Parathyroid adenoma (tissue), 2 donors: ENCODE measurements at regions not wholly inside any gene's neighbourhood (a gene's known extent, or its start where the extent isn't known, plus 50 kb on each side); places are given as distances from the start of the nearest gene placed in this dataset.

Source experiments
- H2AFZ ChIP-seq: fragments of 300-600 bp; sonication (generic); one replicate; pipeline ENCODE4 v1.7.0; 2017; ENCODE audit warnings: antibody characterized with exemption, mild to moderate bottlenecking
- H3K27ac ChIP-seq: fragments of 300-600 bp; sonication (generic); one replicate; pipeline ENCODE4 v1.7.0; 2017
- H3K27me3 ChIP-seq: fragments of 300-600 bp; sonication (generic); one replicate; pipeline ENCODE4 v1.7.0; 2017; ENCODE audit warnings: low read length; ENCODE audit not compliant: control insufficient read depth, insufficient read depth
- H3K36me3 ChIP-seq: fragments of 300-600 bp; sonication (generic); one replicate; pipeline ENCODE4 v1.7.0; 2017; ENCODE audit warnings: low read length; ENCODE audit not compliant: control insufficient read depth, insufficient read depth
- H3K4me1 ChIP-seq: fragments of 300-600 bp; sonication (generic); one replicate; pipeline ENCODE4 v1.7.0; 2017; ENCODE audit warnings: control low read depth
- H3K4me2 ChIP-seq: fragments of 300-600 bp; sonication (generic); one replicate; pipeline ENCODE4 v1.7.0; 2017; ENCODE audit warnings: low read length
- H3K4me3 ChIP-seq: fragments of 300-600 bp; sonication (generic); one replicate; pipeline ENCODE4 v1.7.0; 2017; ENCODE audit warnings: low read depth, low read length
- H3K79me2 ChIP-seq: fragments of 300-600 bp; sonication (generic); one replicate; pipeline ENCODE4 v1.7.0; 2017; ENCODE audit warnings: control low read depth
- H3K9ac ChIP-seq: fragments of 300-600 bp; sonication (generic); one replicate; pipeline ENCODE4 v1.7.0; 2017; ENCODE audit warnings: mild to moderate bottlenecking
- H3K9me3 ChIP-seq: fragments of 300-600 bp; sonication (generic); one replicate; pipeline ENCODE4 v1.7.0; 2017; ENCODE audit warnings: low read length; ENCODE audit not compliant: control insufficient read depth
- TF ChIP-seq, protein P1 (sequence below): fragments of 300-600 bp; sonication (generic); IDR thresholded peaks from one replicate; pipeline ENCODE4 v1.7.0; 2017; ENCODE audit warnings: antibody characterized with exemption, mild to moderate bottlenecking
- donor health status: primary hyperparathyroidism.

- H3K36me3 ChIP-seq: no peaks in the 10 kb centered on the region
- H3K27me3 ChIP-seq: no peaks in the 10 kb centered on the region
- H3K9ac ChIP-seq: no peak overlapping the region
- no peaks in the 10 kb centered on the region for H3K9me3 ChIP-seq
- no peaks in the 10 kb centered on the region for H3K79me2 ChIP-seq
- no peak overlapping the region for H3K4me2 ChIP-seq
- TF ChIP-seq, protein P1, sequence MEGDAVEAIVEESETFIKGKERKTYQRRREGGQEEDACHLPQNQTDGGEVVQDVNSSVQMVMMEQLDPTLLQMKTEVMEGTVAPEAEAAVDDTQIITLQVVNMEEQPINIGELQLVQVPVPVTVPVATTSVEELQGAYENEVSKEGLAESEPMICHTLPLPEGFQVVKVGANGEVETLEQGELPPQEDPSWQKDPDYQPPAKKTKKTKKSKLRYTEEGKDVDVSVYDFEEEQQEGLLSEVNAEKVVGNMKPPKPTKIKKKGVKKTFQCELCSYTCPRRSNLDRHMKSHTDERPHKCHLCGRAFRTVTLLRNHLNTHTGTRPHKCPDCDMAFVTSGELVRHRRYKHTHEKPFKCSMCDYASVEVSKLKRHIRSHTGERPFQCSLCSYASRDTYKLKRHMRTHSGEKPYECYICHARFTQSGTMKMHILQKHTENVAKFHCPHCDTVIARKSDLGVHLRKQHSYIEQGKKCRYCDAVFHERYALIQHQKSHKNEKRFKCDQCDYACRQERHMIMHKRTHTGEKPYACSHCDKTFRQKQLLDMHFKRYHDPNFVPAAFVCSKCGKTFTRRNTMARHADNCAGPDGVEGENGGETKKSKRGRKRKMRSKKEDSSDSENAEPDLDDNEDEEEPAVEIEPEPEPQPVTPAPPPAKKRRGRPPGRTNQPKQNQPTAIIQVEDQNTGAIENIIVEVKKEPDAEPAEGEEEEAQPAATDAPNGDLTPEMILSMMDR: no peak
- H3K4me3 ChIP-seq: no peak overlapping the region
- H3K27ac ChIP-seq: no peak overlapping the region
- no peaks in the 10 kb centered on the region for H3K4me1 ChIP-seq
- no peak overlapping the region for H2AFZ ChIP-seq
Measured at GRCh38 chr14:62087191-62087590, 325.0 kb downstream of the SNAPC1 start.

DNA sequence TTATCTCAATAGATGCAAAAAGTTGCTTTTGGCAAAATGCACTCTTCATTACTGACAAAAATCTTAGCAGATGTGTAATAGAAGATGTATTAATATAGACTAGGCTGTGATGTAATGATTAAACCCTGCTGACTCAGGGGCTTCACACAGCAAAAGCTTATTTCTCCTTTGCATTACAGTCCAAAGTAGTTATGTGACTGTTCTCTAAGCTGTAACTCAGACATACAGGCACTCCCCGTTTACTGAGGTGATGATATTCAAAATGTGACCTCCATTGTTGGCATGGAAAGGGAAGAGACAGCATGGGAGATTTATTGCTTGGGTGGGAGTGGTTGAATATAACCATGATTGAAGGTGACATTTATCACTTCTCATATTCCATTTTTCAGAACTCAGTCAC lies 331.5 kb downstream of the SNAPC1 start:
- no peak overlapping the region for H3K27ac ChIP-seq
- no peak overlapping the region for H3K4me3 ChIP-seq
- no peak overlapping the region for H3K4me2 ChIP-seq
- H3K27me3 ChIP-seq: no peaks in the 10 kb centered on the region
- H3K79me2 ChIP-seq: no peaks in the 10 kb centered on the region
- TF ChIP-seq, protein P1: no peak
- H3K9me3 ChIP-seq: no peaks in the 10 kb centered on the region
- no peak overlapping the region for H3K9ac ChIP-seq
- no peaks in the 10 kb centered on the region for H3K4me1 ChIP-seq
- no peak overlapping the region for H2AFZ ChIP-seq
- H3K36me3 ChIP-seq: no peaks in the 10 kb centered on the region

DNA sequence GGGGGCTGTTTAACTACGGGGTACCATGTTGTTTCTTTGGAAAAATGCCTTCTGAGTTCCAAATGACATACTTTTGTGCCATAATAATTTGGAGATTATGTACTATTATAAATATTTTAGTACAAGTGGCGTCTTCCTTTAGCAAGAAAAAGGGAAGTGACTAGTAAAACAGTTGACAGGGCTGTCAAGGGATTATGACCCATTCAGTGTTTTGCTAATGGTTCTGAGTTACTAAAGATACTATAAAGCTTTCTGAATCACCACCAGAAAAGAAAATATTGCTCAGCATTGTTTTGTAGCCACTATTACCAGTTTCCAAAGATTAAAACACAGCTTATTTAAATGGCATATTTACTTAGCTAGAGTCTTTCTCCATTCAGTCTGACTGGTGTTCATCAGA lies 334.9 kb downstream of the SNAPC1 start:
- Histone ChIP-seq H3K4me3 (no peak overlapping the region), H3K4me2 (no peak overlapping the region), H3K9me3 (no peaks in the 10 kb centered on the region), H3K36me3 (no peaks in the 10 kb centered on the region), H2AFZ (no peak overlapping the region), H3K79me2 (no peaks in the 10 kb centered on the region), H3K4me1 (no peaks in the 10 kb centered on the region), H3K27ac (no peak overlapping the region), H3K9ac (no peak overlapping the region), H3K27me3 (no peaks in the 10 kb centered on the region)
- TF ChIP-seq, protein P1: no peak

DNA sequence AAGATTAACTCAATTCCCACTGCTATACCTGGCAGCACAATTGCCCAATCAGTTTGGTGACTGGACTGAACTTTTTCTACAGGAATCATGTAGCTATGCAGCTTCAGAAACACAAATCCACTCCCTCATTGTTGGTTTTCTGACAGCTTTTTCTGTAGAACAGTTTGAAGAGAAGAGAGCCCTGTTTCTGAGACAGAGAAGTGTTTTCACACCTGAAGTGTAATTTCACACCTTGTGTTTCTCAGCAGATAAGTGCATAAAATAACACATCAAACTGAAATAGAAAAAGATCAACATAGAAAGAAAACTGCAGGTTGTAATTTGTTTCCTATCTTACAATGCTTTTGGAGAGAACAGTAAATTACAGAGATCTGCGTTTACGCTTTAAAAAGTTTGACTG lies 335.6 kb downstream of the SNAPC1 start:
- Histone ChIP-seq H3K27me3 (no peaks in the 10 kb centered on the region), H3K9me3 (no peaks in the 10 kb centered on the region), H3K4me3 (no peak overlapping the region), H3K27ac (no peak overlapping the region), H3K36me3 (no peaks in the 10 kb centered on the region), H2AFZ (no peak overlapping the region), H3K4me1 (no peaks in the 10 kb centered on the region), H3K79me2 (no peaks in the 10 kb centered on the region), H3K4me2 (no peak overlapping the region), H3K9ac (no peak overlapping the region)
- TF ChIP-seq, protein P1: no peak

DNA sequence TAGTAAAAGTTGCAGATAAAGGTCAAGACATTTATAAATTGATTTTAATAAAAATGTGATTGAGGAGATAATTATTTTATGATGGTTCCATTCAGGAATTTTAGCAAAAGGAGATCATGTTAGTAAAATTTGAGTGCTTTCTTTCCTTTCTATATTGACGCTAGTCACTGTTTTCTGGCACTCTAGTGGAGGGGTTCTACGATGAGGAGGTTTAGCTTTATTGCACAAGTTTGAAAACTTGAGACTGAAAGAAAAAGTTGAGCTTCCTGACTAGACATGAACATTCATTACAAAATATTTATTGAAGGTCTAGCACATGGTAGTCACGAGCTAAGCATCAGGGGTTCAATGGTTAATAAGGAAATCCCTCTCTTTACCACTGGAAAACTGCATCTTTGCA lies 336.1 kb downstream of the SNAPC1 start:
- H3K79me2 ChIP-seq: no peaks in the 10 kb centered on the region
- no peaks in the 10 kb centered on the region for H3K4me1 ChIP-seq
- no peak overlapping the region for H3K9ac ChIP-seq
- H2AFZ ChIP-seq: no peak overlapping the region
- no peaks in the 10 kb centered on the region for H3K36me3 ChIP-seq
- no peaks in the 10 kb centered on the region for H3K9me3 ChIP-seq
- H3K4me2 ChIP-seq: no peak overlapping the region
- TF ChIP-seq, protein P1: no peak
- H3K4me3 ChIP-seq: no peak overlapping the region
- H3K27ac ChIP-seq: no peak overlapping the region
- H3K27me3 ChIP-seq: no peaks in the 10 kb centered on the region
